ENCODE measurements at regions not wholly inside any gene's neighbourhood (a gene's known extent, or its start where the extent isn't known, plus 50 kb on each side); places are given as distances from the start of the nearest gene placed in this dataset.

GRCh38 chr15:95953032-95953431 is 377.5 kb upstream of the NR2F2 start:
- DNase-seq, result no peak

- DNase-seq, result no peak
Observed at GRCh38 chr15:95957861-95958260, 372.6 kb upstream of the NR2F2 start.

- no peak for DNase-seq
Observed at GRCh38 chr15:95958382-95958781, 372.1 kb upstream of the NR2F2 start.

GRCh38 chr15:95968856-95969255 is 361.6 kb upstream of the NR2F2 start:
- DNase-seq, result no peak

GRCh38 chr15:95970326-95970725 is 360.2 kb upstream of the NR2F2 start:
- no peak for DNase-seq

GRCh38 chr15:95972041-95972553 is 358.4 kb upstream of the NR2F2 start:
- no peak for DNase-seq

GRCh38 chr15:95972812-95973211 is 357.7 kb upstream of the NR2F2 start:
- DNase-seq, result no peak

- no peak for DNase-seq
Observed at GRCh38 chr15:95973566-95974256, 356.8 kb upstream of the NR2F2 start.

GRCh38 chr15:95975212-95975611 is 355.3 kb upstream of the NR2F2 start:
- no peak for DNase-seq

GRCh38 chr15:95979286-95979685 is 351.2 kb upstream of the NR2F2 start:
- DNase-seq, result no peak

- no peak for DNase-seq
Observed at GRCh38 chr15:95981209-95981608, 349.3 kb upstream of the NR2F2 start.

GRCh38 chr15:95987299-95987698 is 343.2 kb upstream of the NR2F2 start:
- DNase-seq, result no peak

GRCh38 chr15:95987886-95988573 is 342.5 kb upstream of the NR2F2 start:
- DNase-seq, result no peak

- no peak for DNase-seq
Observed at GRCh38 chr15:95988574-95988887, 342.0 kb upstream of the NR2F2 start.

GRCh38 chr15:95989392-95989791 is 341.1 kb upstream of the NR2F2 start:
- no peak for DNase-seq

- DNase-seq, result no peak
Observed at GRCh38 chr15:95990833-95991232, 339.7 kb upstream of the NR2F2 start.

- DNase-seq, result no peak
Observed at GRCh38 chr15:95994418-95994817, 336.1 kb upstream of the NR2F2 start.

GRCh38 chr15:95995375-95996168 is 334.9 kb upstream of the NR2F2 start:
- DNase-seq, result no peak

GRCh38 chr15:95996494-95996893 is 334.0 kb upstream of the NR2F2 start:
- no peak for DNase-seq

GRCh38 chr15:95998935-95999334 is 331.6 kb upstream of the NR2F2 start:
- DNase-seq, result no peak

- DNase-seq, result no peak
Observed at GRCh38 chr15:96002890-96003859, 327.3 kb upstream of the NR2F2 start.

- DNase-seq, result no peak
Observed at GRCh38 chr15:96005906-96006305, 324.6 kb upstream of the NR2F2 start.

GRCh38 chr15:96011136-96011535 is 319.4 kb upstream of the NR2F2 start:
- DNase-seq, result no peak
